GM12872 (cell line): ENCODE measurements at regions not wholly inside any gene's neighbourhood (a gene's known extent, or its start where the extent isn't known, plus 50 kb on each side); places are given as distances from the start of the nearest gene placed in this dataset.

Experiments
- CTCF ChIP-seq: IDR thresholded peaks from 3 replicates; pipeline ENCODE4 v1.5.1; 2011; ENCODE audit warnings: low read depth, mild to moderate bottlenecking, low read length, moderate library complexity; ENCODE audit not compliant: insufficient read depth

- no peak for TF ChIP-seq CTCF
Measured at GRCh38 chr4:181701214-181701613, 542.0 kb upstream of the TENM3 start.

DNA sequence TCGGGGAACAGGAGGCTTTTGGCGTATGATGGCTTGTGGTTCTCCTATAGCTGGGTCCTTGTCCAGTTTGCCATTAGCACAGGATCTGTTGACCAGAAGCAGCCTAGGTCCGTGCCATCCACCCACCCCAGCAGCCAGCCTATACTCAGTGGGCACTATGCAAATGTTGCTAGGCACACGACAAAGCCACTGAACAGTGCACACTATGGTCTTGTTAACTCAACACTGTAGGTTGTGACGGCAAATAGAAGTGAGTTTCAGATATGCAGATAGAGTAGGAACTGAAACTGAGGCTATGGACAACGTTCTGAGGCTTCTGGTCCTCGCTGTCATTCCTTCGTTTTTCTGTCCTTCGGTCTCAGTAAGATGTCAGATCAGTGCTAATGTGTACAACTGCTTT lies 541.3 kb upstream of the TENM3 start:
- TF ChIP-seq CTCF, result no peak

DNA sequence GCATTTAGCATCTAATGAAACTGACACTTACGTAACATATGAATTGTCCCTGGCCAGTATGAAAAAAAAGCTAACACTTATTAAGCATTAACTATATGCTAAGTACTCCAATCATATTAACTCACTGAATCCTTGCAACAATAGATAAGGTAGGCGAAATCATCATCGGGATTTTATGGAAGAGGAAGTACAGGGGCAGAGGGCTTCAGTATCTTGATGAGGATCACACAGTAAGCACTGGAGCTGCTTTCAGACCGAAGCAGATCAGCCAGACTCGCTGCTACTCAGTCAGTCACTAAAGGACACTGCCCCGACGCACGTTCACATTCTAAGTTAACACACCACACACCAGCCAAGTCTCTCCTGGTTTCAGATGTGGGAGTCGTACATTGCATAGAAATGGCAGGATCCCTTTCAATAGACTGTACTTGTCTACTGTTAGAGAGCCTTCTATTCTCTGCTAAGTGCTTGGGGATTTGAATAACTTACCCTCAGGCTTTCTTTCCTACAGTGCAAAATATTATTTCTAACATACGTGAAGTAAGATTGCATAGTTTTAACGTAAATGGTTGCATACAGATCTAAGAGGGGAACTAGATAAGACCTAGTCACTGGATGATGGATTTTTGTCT lies 540.2 kb upstream of the TENM3 start:
- no peak for TF ChIP-seq CTCF

- TF ChIP-seq CTCF, result no peak
Measured at GRCh38 chr4:181710143-181710542, 533.1 kb upstream of the TENM3 start.

DNA sequence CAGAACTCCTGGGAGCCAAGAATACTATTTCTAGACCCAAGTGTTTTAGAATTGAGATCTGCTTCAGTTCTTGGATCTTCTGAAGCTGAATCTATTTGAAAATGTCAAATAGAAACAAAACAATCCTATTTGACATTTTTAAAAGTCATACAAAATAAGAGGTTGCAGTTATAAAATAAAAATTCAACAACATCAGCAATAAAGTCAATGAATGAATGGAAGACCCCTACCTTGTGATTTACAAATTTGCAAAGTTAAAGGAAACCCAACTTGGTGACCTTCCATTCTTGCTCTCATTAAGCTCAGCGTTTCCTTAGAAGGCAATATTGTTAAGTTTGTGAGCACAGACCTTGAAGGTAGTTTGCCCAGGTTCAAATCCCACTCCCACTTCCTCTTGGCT lies 531.8 kb upstream of the TENM3 start:
- TF ChIP-seq CTCF, result no peak

DNA sequence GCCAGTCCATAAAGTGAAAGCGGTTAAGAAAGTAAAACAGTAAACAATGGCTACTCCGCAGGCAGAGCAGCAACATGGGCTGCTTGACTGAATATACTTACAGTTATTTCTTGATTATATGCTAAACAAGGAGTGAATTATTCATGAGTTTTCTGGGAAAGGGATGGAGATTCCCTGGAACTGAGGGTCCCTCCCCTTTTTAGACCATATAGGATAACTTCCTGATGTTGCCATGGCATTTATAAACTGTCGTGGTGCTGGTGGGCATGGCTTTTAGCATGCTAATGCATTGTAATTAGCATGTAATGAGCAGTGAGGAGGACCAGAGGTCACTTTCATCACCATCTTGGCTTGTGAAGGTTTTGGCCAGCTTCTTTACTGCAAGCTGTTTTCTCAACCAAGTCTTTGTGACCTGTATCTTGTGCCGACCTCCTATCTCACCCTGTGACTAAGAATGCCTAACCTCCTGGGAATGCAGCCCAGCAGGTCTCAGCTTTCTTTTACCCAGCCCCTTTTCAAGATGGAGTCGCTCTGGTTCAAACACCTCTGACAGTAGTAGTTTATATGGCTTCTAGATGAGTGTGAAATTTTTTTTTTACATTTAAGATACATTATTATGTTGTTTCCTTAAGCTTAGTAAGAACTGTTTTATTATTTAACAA lies 514.8 kb upstream of the TENM3 start:
- TF ChIP-seq CTCF, result no peak

GRCh38 chr4:181731900-181732299 lies 511.3 kb upstream of the TENM3 start:
- no peak for TF ChIP-seq CTCF
